GM19395 (cell line): ENCODE measurements at regions not wholly inside any gene's neighbourhood (a gene's known extent, or its start where the extent isn't known, plus 50 kb on each side); places are given as distances from the start of the nearest gene placed in this dataset.

Experiments used
- ATAC-seq: cut with Tn5 transposase; IDR thresholded peaks from one replicate; pipeline ENCODE4 v1.9.1; 2021; ENCODE audit warnings: mild to moderate bottlenecking, moderate library complexity; ENCODE audit not compliant: unreplicated experiment

GRCh38 chr11:33476945-33477606, 219.9 kb downstream of the HIPK3 start:
- no peak for ATAC-seq

- no peak for ATAC-seq
Observed at GRCh38 chr11:33475993-33476392, 218.8 kb downstream of the HIPK3 start.

GRCh38 chr11:33474866-33475265, 217.7 kb downstream of the HIPK3 start:
- no peak for ATAC-seq

GRCh38 chr11:33471541-33471940, 214.4 kb downstream of the HIPK3 start:
- ATAC-seq, result no peak

GRCh38 chr11:33467966-33468365, 210.8 kb downstream of the HIPK3 start:
- no peak for ATAC-seq

GRCh38 chr11:33463059-33463458, 205.9 kb downstream of the HIPK3 start:
- ATAC-seq, result no peak

- no peak for ATAC-seq
Observed at GRCh38 chr11:33461369-33462125, 204.4 kb downstream of the HIPK3 start.

GRCh38 chr11:33457948-33458347, 200.8 kb downstream of the HIPK3 start:
- no peak for ATAC-seq

- ATAC-seq, result no peak
Observed at GRCh38 chr11:33455867-33456463, 198.8 kb downstream of the HIPK3 start.

- no peak for ATAC-seq
Observed at GRCh38 chr11:33454264-33454663, 197.1 kb downstream of the HIPK3 start.

GRCh38 chr11:33452836-33453624, 195.8 kb downstream of the HIPK3 start:
- no peak for ATAC-seq

GRCh38 chr11:33451364-33451763, 194.2 kb downstream of the HIPK3 start:
- no peak for ATAC-seq

GRCh38 chr11:33449798-33450197, 192.6 kb downstream of the HIPK3 start:
- ATAC-seq, result no peak

- ATAC-seq, result no peak
Observed at GRCh38 chr11:33448461-33449130, 191.4 kb downstream of the HIPK3 start.

- no peak for ATAC-seq
Observed at GRCh38 chr11:33445761-33446161, 188.6 kb downstream of the HIPK3 start.

- no peak for ATAC-seq
Observed at GRCh38 chr11:33444835-33445594, 187.8 kb downstream of the HIPK3 start.

- no peak for ATAC-seq
Observed at GRCh38 chr11:33443684-33444083, 186.5 kb downstream of the HIPK3 start.

- ATAC-seq, result no peak
Observed at GRCh38 chr11:33438301-33438700, 181.1 kb downstream of the HIPK3 start.

- no peak for ATAC-seq
Observed at GRCh38 chr11:33437529-33437928, 180.3 kb downstream of the HIPK3 start.

GRCh38 chr11:33435216-33435615, 178.0 kb downstream of the HIPK3 start:
- ATAC-seq, result no peak
